Hepatocyte (in vitro differentiated cells): ENCODE measurements at regions not wholly inside any gene's neighbourhood (a gene's known extent, or its start where the extent isn't known, plus 50 kb on each side); places are given as distances from the start of the nearest gene placed in this dataset.

ENCODE experiments used
- EZH2 ChIP-seq: fragments of 200-600 bp; sonication (generic); IDR thresholded peaks from 2 replicates; pipeline ENCODE4 v1.6.1; 2016; ENCODE audit warnings: antibody characterized with exemption, mild to moderate bottlenecking, borderline replicate concordance
- EZH2phosphoT487 ChIP-seq: fragments of 200-600 bp; sonication (generic); IDR thresholded peaks from one replicate; pipeline ENCODE4 v1.6.1; 2018; ENCODE audit warnings: antibody characterized with exemption, mild to moderate bottlenecking, low read depth, moderate library complexity; ENCODE audit not compliant: unreplicated experiment, severe bottlenecking
- TF ChIP-seq, protein P1 (sequence below): fragments of 200-600 bp; sonication (generic); IDR thresholded peaks from 2 replicates; pipeline ENCODE4 v1.5.1; 2016; ENCODE audit warnings: antibody characterized with exemption, mild to moderate bottlenecking; ENCODE audit not compliant: poor library complexity

DNA sequence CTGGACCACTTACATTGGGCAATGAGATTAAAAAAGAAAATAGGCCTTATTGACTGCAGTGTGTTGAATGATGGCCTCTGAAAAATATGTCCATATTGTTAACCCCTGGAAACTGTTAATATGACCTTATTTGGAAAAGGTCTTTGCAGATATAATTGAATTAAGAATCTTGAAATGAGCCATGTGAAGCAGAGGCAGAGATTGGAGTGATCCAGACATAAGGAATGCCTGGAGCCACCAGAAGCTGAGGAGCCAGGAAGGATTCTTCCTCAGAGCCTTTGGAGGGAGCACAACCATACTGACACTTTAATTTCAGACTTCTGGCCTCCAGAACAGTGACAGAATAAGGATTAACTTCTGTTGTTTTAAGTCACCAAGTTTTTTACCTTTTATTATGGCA lies 510.4 kb upstream of the AGTR1 start:
- TF ChIP-seq, protein P1, sequence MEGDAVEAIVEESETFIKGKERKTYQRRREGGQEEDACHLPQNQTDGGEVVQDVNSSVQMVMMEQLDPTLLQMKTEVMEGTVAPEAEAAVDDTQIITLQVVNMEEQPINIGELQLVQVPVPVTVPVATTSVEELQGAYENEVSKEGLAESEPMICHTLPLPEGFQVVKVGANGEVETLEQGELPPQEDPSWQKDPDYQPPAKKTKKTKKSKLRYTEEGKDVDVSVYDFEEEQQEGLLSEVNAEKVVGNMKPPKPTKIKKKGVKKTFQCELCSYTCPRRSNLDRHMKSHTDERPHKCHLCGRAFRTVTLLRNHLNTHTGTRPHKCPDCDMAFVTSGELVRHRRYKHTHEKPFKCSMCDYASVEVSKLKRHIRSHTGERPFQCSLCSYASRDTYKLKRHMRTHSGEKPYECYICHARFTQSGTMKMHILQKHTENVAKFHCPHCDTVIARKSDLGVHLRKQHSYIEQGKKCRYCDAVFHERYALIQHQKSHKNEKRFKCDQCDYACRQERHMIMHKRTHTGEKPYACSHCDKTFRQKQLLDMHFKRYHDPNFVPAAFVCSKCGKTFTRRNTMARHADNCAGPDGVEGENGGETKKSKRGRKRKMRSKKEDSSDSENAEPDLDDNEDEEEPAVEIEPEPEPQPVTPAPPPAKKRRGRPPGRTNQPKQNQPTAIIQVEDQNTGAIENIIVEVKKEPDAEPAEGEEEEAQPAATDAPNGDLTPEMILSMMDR: no peak
- no peak for TF ChIP-seq EZH2phosphoT487
- TF ChIP-seq EZH2: no peak
